ENCODE measurements at regions not wholly inside any gene's neighbourhood (a gene's known extent, or its start where the extent isn't known, plus 50 kb on each side); places are given as distances from the start of the nearest gene placed in this dataset.

DNA sequence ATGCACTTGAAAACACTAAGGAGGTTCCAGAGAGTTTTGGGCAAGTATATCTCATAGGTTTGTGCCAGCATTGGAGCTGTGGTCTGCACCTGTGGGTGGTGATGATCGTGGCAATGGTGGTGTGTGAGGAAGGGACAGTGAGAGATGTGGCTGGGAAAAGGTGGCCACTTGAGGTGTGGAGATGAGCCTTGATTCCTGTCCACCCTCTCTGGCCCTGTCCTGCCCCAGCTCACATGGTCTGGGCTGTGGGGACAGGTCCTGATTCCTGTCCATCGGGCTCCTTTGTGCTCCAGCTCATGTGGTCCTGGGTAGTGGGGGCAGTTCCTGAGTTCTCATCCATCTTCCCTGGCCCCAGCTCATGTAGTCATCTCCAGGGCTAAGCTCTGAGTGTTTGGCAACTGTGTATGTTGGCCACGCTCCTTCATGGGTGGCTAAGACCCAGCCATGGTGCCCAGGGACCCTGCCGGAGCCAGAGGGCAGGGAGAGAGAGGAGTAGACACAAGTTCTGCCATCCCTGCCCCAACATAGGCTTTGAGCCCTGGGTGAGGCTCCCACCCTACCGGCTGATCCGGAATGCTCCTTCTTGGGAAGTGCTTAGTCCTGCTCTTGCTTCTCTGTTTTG is 294.4 kb upstream of the HDAC4 start:
- DNase-seq (ENCODE audit: low read depth in 3 of 3, low spot score in 2 of 3): no peak

GRCh38 chr2:239694487-239694886 is 293.7 kb upstream of the HDAC4 start:
- no peak for DNase-seq (ENCODE audit: low read depth in 3 of 3, low spot score in 2 of 3)

DNA sequence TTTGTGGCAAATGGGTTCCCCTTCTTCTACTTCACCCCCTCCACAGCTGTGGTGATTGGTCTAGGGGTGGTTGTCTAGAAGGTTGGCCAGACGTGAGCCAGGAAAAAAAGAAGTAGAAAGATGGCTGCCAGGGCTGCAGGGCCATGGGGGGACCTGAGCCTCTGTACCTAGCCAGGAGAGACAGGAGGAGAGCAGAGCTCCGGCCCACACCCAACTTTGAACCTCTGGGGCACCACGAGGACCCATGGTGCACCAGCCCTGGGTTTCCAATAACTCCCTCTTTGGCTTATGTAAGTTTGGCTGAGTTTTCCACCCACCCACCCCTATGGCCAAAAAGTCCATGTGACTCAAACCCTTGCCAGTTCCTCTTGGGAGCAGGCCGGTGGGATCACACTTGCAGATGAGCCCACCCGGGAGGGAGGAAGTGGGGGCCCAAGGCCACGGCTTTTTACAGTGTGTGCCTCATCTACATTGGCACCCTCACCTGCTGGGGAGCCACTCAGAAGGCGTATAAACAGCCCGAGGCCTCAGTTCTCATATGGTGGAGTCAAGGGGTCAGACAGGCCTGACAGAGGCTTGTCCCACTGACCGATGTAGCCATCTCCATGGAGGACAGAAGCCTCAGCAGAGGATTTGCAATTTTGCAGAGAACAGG is 293.1 kb upstream of the HDAC4 start:
- DNase-seq (ENCODE audit: low read depth in 3 of 3, low spot score in 2 of 3): no peak

DNA sequence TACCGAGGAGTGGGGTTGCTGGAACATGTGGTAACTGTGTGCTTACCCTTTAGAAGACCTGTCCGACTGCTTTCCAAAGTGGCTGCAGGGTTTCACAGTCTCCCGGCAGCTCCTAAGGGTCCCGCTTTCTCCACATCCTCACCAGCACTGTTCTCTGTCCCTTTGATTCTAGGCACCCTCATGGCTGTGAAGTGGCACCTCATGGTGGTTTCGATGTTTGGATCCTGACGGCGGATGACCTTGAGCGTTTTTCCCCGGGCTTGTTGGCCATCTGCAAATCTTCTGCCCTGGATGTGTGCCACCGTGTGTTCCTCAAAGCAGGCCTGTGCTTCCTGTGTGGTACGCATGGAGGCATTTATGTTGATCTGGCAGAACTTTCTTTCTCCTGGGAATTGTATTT is 292.5 kb upstream of the HDAC4 start:
- no peak for DNase-seq (ENCODE audit: low read depth in 3 of 3, low spot score in 2 of 3)

DNA sequence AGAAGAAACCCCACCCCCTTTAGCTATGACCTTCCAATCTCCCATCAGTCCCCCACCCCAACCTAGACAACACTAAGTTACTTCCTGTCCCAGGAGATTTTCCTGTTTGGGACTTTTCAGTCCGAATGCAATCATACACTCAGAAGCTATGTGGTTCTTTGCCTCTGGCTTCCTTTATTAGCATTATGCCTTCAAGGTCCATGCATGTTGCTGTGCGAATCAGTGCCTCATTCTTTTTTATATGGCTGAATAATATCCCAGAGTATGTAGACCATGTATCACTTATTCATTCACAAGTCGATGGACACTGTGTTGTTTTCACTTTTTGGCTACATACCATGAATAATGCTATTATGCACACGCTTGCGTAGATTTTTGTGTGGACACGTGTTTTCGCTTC is 292.1 kb upstream of the HDAC4 start:
- DNase-seq (ENCODE audit: low read depth in 3 of 3, low spot score in 2 of 3): no peak

GRCh38 chr2:239692362-239692851 is 291.6 kb upstream of the HDAC4 start:
- DNase-seq (ENCODE audit: low read depth in 3 of 3, low spot score in 2 of 3): peak in 1 of 3 donors; percentile 21

DNA sequence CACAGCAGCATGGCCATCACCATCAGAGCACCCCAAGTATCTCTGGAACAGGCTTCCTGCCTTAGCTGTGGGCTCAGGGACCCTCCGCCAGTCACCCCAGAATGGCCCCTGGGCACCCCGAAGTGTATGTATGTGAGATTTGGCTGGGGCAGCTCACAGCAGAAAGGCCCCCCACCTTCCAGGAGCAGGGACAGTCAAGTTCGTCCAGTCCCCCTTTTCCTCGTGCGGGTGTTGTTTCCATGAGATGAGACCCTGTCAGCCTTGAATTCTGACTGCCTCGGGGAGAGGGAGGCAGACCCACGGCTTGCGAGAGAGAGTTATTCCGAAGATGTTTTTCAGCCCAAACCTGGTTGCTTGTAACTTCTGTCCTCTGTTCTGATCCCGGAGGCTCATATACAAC is 290.9 kb upstream of the HDAC4 start:
- DNase-seq (ENCODE audit: low read depth in 3 of 3, low spot score in 2 of 3): no peak

DNA sequence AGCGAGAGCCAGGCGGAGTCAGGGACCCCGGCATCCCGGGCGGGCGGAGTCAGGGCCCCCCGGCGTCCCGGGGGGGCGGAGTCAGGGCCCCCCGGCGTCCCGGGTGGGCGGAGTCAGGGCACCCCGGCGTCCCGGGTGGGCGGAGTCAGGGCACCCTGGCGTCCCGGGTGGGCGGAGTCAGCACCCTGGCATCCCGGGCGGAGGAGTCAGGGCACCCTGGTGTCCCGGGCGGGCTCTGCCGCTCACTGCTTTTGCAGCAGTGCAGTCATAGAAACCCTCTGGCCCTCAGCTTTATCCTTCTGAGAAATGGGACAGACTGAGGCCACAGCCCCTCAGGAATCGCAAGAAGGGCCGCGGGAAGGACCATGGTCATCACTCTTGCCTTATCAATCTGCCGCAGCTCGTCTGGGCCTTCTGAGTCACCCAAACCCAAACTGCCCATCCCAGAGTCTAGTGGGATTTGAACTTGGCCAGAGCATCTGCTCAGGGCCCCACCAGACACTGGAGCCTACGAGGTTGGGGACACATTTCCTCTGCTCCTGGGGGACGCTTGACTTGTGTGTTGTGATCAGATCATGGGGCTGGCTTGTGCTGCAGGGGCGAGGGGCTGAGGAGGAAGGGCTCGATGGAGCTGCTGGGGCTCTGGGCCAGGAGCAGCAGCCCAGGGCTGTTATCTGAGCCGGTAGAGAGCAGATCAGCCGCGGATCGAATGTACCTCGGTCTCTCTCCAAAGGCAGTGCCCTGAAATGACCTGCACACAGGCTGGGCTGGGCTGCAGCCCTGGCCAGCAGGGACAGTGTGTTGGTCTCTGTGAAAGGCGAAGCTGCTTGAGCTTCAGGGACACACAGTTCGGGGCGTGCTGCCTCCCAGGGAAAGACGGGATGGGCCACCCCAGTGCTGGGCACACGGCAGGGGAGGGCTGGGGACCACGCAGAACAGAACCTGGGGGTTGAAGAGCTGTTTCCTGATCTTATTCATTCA is 290.1 kb upstream of the HDAC4 start:
- no peak for DNase-seq (ENCODE audit: low read depth in 3 of 3, low spot score in 2 of 3)

DNA sequence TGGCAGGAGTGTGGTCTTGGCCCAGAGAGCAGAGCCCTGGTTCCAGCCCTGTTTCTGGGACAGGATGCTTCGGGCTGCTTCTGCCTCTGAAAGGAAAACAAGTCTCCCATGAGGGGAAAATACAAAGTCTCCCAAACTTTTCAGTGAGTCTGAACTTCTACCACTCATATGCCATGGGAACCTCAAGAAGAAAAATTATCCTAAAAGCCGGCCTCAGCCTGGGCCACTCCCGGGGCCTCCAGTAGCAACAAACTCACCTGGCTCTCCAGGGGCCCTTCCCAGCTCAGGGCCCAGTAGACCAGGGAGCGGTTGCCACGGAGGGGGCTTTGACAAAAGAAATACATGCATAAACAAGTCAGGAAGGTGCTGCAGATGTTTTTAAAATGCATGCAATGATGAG is 289.2 kb upstream of the HDAC4 start:
- DNase-seq (ENCODE audit: low read depth in 3 of 3, low spot score in 2 of 3): no peak

DNA sequence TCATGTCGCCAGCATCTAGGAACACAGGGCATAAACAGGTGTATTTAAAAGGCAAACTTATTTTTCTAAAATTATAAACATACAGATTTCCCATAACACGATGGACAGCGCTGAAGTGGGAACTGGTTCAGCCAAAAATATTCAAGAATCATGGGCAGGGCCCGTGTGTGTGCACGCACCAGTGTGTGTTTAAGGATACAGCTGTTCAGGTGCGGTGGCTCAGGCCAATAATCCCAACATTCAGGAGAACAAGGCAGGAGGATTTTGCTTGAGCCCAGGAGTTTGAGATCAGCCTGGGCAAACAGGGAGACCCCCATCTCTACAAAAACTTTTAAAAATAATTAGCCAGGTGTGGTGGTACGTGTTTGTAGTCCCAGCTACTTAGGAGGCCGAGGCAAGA is 288.6 kb upstream of the HDAC4 start:
- DNase-seq (ENCODE audit: low read depth in 3 of 3, low spot score in 2 of 3): no peak

- DNase-seq (ENCODE audit: low read depth in 3 of 3, low spot score in 2 of 3): no peak
Observed at GRCh38 chr2:239688840-239689239, 288.0 kb upstream of the HDAC4 start.

DNA sequence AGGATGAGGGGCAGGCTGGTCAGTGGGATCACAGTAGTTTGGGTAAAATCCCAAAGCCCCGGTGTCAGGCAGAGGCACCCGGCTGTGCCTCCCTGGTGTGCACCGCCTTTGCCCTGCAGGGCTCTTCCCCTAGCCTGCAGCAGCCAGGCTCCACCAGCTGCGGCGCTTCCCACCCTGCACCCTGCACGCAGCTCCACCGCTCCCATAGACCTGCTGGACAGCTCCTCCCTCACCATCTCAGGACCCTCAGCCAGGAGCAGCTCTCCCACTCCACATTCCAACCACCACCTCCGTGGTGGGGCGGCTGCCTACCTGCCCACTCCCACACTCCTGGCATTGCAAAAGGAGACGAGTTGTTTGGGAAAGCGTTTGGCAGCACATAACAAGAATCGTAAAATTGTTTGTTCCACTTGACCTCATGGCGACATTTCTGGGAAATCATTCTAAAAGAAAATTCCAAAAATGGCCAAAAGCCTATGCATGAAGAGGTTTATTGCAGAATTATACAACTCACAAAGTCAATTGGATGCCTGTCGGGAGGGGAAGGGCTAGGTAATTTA is 287.4 kb upstream of the HDAC4 start:
- DNase-seq (ENCODE audit: low read depth in 3 of 3, low spot score in 2 of 3): peak in 2 of 3 donors; percentile 31 to 41

DNA sequence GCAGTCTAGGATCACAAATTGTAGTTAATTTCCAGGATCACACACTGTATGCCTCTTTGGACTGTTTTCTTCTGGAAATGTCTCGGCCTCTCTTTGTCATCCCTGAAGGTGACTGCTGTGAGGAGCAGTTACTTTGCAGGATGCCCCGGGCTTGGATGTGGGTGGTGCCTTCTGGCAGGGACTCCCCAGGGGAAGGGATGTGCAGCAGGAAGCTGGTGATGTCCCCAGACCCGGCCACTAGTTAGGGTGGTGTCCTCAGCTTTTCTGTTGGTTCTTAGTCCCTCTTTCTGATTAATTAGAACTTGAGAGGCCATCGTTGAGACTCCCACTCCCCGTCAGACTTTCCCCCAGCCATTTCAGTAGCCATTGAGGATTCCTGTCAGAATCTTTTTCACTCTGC is 286.6 kb upstream of the HDAC4 start:
- no peak for DNase-seq (ENCODE audit: low read depth in 3 of 3, low spot score in 2 of 3)

- DNase-seq (ENCODE audit: low read depth in 3 of 3, low spot score in 2 of 3): no peak
Observed at GRCh38 chr2:239685965-239686364, 285.1 kb upstream of the HDAC4 start.

GRCh38 chr2:239685556-239685955 is 284.7 kb upstream of the HDAC4 start:
- no peak for DNase-seq (ENCODE audit: low read depth in 3 of 3, low spot score in 2 of 3)

- no peak for DNase-seq (ENCODE audit: low read depth in 3 of 3, low spot score in 2 of 3)
Observed at GRCh38 chr2:239684996-239685395, 284.2 kb upstream of the HDAC4 start.

DNA sequence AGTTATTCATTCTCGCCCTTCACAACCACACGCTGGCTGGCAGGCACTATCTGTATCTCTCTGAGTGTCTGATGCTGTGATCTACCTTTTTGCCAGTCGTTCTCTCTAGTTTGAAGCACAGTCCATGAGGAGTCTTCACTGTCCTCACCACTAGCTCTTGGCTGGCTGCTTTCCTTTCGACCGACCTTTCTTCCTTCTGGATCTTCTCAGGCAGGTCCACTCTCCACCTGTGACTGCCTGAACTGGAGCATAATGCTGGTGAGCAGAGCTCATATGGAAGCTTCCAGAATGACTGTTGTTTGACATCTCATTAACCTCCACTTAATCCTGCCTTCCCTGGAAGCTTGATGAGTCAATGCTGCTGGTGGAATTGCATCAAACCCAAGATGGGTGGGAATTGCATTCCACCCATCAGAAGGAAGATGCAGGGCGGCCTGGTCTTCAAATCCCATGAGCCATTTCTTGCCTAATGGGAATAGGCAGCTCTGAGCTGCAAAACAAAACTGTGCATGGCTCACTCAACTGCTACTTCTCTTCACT is 283.5 kb upstream of the HDAC4 start:
- DNase-seq (ENCODE audit: low read depth in 3 of 3, low spot score in 2 of 3): no peak

GRCh38 chr2:239682518-239682917 is 281.7 kb upstream of the HDAC4 start:
- DNase-seq (ENCODE audit: low read depth in 3 of 3, low spot score in 2 of 3): no peak

GRCh38 chr2:239679755-239680154 is 278.9 kb upstream of the HDAC4 start:
- DNase-seq (ENCODE audit: low read depth in 3 of 3, low spot score in 2 of 3): no peak

GRCh38 chr2:239678666-239679296 is 278.0 kb upstream of the HDAC4 start:
- DNase-seq (ENCODE audit: low read depth in 3 of 3, low spot score in 2 of 3): no peak

GRCh38 chr2:239678186-239678490 is 277.3 kb upstream of the HDAC4 start:
- DNase-seq (ENCODE audit: low read depth in 3 of 3, low spot score in 2 of 3): no peak

Data from right renal cortex interstitium (tissue), 3 donors.